GM12892 (cell line): ENCODE measurements at regions not wholly inside any gene's neighbourhood (a gene's known extent, or its start where the extent isn't known, plus 50 kb on each side); places are given as distances from the start of the nearest gene placed in this dataset.

Source experiments
- POLR2A ChIP-seq: IDR thresholded peaks from 2 replicates; pipeline ENCODE4 v1.6.1; 2011; ENCODE audit warnings: low read depth, low read length, control low read depth
- POLR2AphosphoS5 ChIP-seq: IDR thresholded peaks from 2 replicates; pipeline ENCODE4 v1.6.1; 2011; ENCODE audit warnings: low read depth, low read length, control low read depth
- TAF1 ChIP-seq: IDR thresholded peaks from 2 replicates; pipeline ENCODE4 v1.6.1; 2011; ENCODE audit warnings: low read depth, mild to moderate bottlenecking, control low read depth, low read length, borderline replicate concordance

GRCh38 chr1:219724440-219724839 lies 111.5 kb upstream of the ZC3H11B start:
- TF ChIP-seq TAF1 (no peak), POLR2AphosphoS5 (no peak), POLR2A (no peak)
